HUES64 (cell line): ENCODE measurements at regions not wholly inside any gene's neighbourhood (a gene's known extent, or its start where the extent isn't known, plus 50 kb on each side); places are given as distances from the start of the nearest gene placed in this dataset.
"Not testable (repeated sequence)": the region's sequence is repeated elsewhere in the genome, so short reads cannot be mapped to it uniquely, and the experiment has no call there.

Source experiments
- H3K27ac ChIP-seq: 2 replicates; pipeline ENCODE4 v1.7.0; 2013; ENCODE audit warnings: low read depth, low read length, inconsistent platforms
- H3K27me3 ChIP-seq: 2 replicates; pipeline ENCODE4 v1.6.1; 2013; ENCODE audit warnings: mild to moderate bottlenecking, low read length; ENCODE audit not compliant: insufficient read depth
- H3K36me3 ChIP-seq: 2 replicates; pipeline ENCODE4 v1.6.1; 2013; ENCODE audit warnings: mild to moderate bottlenecking, low read length; ENCODE audit not compliant: insufficient read depth
- H3K4me1 ChIP-seq: 2 replicates; pipeline ENCODE4 v1.6.1; 2013; ENCODE audit warnings: mild to moderate bottlenecking, low read length, moderate library complexity; ENCODE audit not compliant: insufficient read depth
- H3K4me3 ChIP-seq: 2 replicates; pipeline ENCODE4 v1.5.1; 2013; ENCODE audit warnings: mild to moderate bottlenecking, low read length, moderate library complexity
- H3K9ac ChIP-seq: 2 replicates; pipeline ENCODE4 v1.6.1; 2013; ENCODE audit warnings: mild to moderate bottlenecking, low read depth, low read length
- H3K9me3 ChIP-seq: 2 replicates; pipeline ENCODE4 v1.6.1; 2013; ENCODE audit warnings: low read depth, low read length; ENCODE audit not compliant: insufficient read depth
- WGBS: fragments of 150-250, 120-280 bp; methylation state at CpG from one replicate; pipeline ENCODE4 v1.1.7; 2013; ENCODE audit warnings: missing lambda C conversion rate; 5-methylcytosine and 5-hydroxymethylcytosine counted together

- no peak overlapping the region for H3K27ac ChIP-seq
- 100% methylated on average over 2 of the region's 3 CpGs for WGBS
- no peak overlapping the region for H3K4me3 ChIP-seq
- no peak overlapping the region for H3K9ac ChIP-seq
- H3K9me3 ChIP-seq, result peaks cover 5% of the 10 kb centered on the region; the same call in 1 of the 2 replicates
- H3K27me3 ChIP-seq, result no peaks in the 10 kb centered on the region
- H3K4me1 ChIP-seq, result no peaks in the 10 kb centered on the region
- H3K36me3 ChIP-seq, result no peaks in the 10 kb centered on the region
Measured at GRCh38 chrX:2559124-2559523, 58.3 kb upstream of the DHRSX start.

- WGBS, result 80% methylated on average over 1 of the region's 1 CpG
Measured at GRCh38 chrX:2554891-2555290, 54.1 kb upstream of the DHRSX start.

DNA sequence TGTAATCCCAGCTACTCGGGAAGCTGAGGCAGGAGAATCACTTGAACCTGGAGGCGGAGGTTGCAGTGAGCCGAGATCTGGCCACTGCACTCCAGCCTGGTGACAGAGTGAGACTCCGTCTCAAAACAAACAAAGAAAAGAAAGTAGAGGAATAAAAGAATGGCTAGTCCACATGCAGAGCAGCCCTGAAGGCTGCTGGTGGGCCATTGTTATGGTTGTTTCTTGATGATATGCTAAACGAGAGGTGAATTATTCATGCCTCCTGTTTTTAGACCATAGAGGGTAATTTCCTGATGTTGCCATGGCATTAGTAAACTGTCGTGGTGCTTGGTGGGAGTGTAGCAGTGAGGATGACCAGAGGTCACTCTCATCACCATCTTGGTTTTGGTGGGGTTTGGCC, 53.3 kb upstream of the DHRSX start:
- H3K4me3 ChIP-seq, H3K9me3 ChIP-seq, H3K27me3 ChIP-seq, H3K9ac ChIP-seq, H3K27ac ChIP-seq, H3K36me3 ChIP-seq: not testable (repeated sequence)
- 69% methylated on average over 6 of the region's 6 CpGs for WGBS
- H3K4me1 ChIP-seq, result peaks cover 11% of the 10 kb centered on the region

More at GRCh38 chrX:2554891-2555290, 54.1 kb upstream of the DHRSX start:
- Histone ChIP-seq H3K9me3 (peaks cover 5% of the 10 kb centered on the region; the same call in 1 of the 2 replicates), H3K4me3 (no peak overlapping the region), H3K36me3 (no peaks in the 10 kb centered on the region), H3K27me3 (no peaks in the 10 kb centered on the region), H3K9ac (no peak overlapping the region), H3K27ac (no peak overlapping the region), H3K4me1 (peaks cover 4% of the 10 kb centered on the region; the same call in 1 of the 2 replicates)

DNA sequence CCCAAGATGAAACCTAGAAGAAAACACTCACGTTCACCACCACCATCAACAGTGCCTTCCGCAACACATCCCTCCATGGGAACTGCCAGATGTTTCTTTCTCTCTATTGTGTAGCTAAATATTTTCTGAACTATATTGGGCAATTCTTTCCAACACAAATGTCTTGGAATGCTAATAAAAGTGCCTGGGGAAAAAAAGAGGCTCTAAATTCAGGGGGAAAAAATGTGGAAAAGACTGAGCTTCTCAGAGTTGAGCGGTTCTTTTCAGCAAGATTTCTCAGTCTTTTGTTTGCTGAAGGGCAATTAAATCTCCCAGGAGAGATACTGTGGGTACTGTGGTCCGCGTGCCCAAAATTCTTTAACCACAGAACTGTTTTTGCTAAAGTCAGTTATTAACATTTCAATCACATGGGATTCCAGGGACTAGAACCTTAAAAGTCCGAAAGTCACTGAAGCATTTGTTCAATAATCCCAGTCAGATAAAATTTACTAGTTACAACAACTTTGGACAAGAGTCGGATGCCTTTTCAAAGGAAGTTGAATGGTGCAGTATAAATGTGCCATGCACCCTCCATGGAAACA, 51.9 kb upstream of the DHRSX start:
- no peaks in the 10 kb centered on the region for H3K27me3 ChIP-seq
- no peak overlapping the region; the same call in 1 of the 2 replicates for H3K27ac ChIP-seq
- WGBS, result 87% methylated on average over 6 of the region's 7 CpGs

DNA sequence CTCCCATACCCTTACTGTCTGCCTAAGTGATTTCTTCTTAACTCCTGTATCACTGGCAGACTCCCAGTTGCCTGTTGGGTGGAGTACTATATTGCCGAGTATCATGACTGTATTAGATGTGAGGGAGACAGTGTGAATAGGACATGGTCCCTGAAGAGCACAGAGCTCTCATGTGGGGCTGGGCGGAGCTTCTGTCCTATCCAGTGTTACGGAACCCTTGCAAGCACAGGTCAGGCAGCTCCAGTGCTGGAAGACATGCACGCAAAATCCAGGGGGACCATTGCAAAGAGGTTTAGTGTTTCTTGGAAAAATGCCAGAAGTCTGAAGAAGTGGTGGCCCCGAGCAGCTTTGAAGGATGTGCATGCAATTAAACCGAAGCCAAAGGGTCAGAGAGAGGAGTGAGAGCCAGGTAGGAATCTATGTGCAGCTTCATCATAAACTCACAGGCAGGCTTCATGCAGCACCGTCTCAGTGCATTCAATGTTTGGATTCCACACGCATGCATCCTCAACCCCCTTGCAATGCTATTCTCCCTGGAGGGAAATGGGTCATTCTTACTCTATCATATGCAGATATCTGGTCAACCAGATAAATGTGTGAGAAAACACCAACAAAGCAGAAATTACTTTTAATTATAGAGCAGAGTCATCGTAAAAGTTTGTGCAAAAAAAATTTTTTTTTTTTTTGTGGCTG, 49.7 kb upstream of the DHRSX start:
- no peak overlapping the region; the same call in 1 of the 2 replicates for H3K27ac ChIP-seq
- 89% methylated on average over 9 of the region's 9 CpGs for WGBS
- H3K4me3 ChIP-seq, result no peak overlapping the region
- H3K4me1 ChIP-seq, result peaks cover 17% of the 10 kb centered on the region
- peaks cover 20% of the 10 kb centered on the region for H3K9me3 ChIP-seq
- no peak overlapping the region for H3K9ac ChIP-seq
- no peaks in the 10 kb centered on the region for H3K36me3 ChIP-seq
- no peaks in the 10 kb centered on the region for H3K27me3 ChIP-seq

More for the DNA sequence above, 51.9 kb upstream of the DHRSX start:
- peaks cover 17% of the 10 kb centered on the region for H3K4me1 ChIP-seq
- H3K4me3 ChIP-seq, result no peak overlapping the region
- H3K9ac ChIP-seq, result no peak overlapping the region
- H3K9me3 ChIP-seq, result peaks cover 5% of the 10 kb centered on the region; the same call in 1 of the 2 replicates
- H3K36me3 ChIP-seq, result no peaks in the 10 kb centered on the region
